ENCODE measurements at regions not wholly inside any gene's neighbourhood (a gene's known extent, or its start where the extent isn't known, plus 50 kb on each side); places are given as distances from the start of the nearest gene placed in this dataset.

DNA sequence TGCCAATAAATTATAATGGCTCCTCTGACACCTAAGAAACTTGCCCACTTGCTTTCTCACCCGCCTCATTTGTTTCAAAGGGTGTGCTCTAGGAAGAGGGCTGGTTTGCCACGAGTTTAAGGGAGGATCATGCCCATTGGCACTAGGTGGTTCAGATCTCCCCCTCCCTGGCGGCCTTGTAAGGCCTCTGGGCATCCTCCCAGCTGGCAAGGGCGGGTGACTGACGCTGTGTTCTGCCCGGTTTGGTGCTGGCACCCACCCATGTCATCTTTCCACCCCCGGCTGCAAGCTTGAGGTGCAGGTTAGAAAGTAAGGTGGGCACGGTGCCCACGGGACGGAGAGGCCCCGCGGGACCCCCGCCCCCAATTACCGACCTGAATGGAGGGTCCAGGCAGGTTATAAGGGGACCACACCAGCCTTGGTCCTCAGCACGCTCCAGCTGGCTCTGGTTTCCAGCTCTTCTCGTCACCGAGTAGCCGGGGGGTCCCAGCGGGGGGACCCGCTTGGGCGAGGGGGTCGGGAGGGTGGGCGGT lies 90.4 kb downstream of the PTPRS start:
- no peak for TF ChIP-seq POLR2A (IDR thresholded peaks at IDR 0.05; ENCODE audit: low read length)
- no peak for TF ChIP-seq GATA1 (IDR thresholded peaks at IDR 0.05; ENCODE audit: low read depth, low read length)
